ENCODE measurements at regions not wholly inside any gene's neighbourhood (a gene's known extent, or its start where the extent isn't known, plus 50 kb on each side); places are given as distances from the start of the nearest gene placed in this dataset.

GRCh38 chr2:168392024-168392423 is 64.0 kb upstream of the CERS6 start:
- DNase-seq: no peak

GRCh38 chr2:168392797-168393196 is 63.3 kb upstream of the CERS6 start:
- DNase-seq: no peak

- DNase-seq: no peak
Observed at GRCh38 chr2:168394262-168394661, 61.8 kb upstream of the CERS6 start.

- DNase-seq: no peak
Observed at GRCh38 chr2:168396131-168396530, 59.9 kb upstream of the CERS6 start.

GRCh38 chr2:168397629-168398028 is 58.4 kb upstream of the CERS6 start:
- no peak for DNase-seq

- no peak for DNase-seq
Observed at GRCh38 chr2:168401048-168401556, 55.0 kb upstream of the CERS6 start.

GRCh38 chr2:168401771-168402170 is 54.3 kb upstream of the CERS6 start:
- no peak for DNase-seq

GRCh38 chr2:168402531-168402930 is 53.5 kb upstream of the CERS6 start:
- DNase-seq: no peak

- no peak for DNase-seq
Observed at GRCh38 chr2:168403736-168404135, 52.3 kb upstream of the CERS6 start.

GRCh38 chr2:168404764-168405163 is 51.3 kb upstream of the CERS6 start:
- DNase-seq: no peak
